Sigmoid colon (tissue), 4 donors: ENCODE measurements at regions not wholly inside any gene's neighbourhood (a gene's known extent, or its start where the extent isn't known, plus 50 kb on each side); places are given as distances from the start of the nearest gene placed in this dataset.

Experiments
- POLR2AphosphoS5 ChIP-seq, 4 donors: sonication (generic); formaldehyde crosslinking; IDR thresholded peaks; one replicate each; pipeline ENCODE4 v1.6.1; 2017; ENCODE audit warnings: antibody characterized with exemption in 4 of 4
- TF ChIP-seq, protein P1 (sequence below), 4 experiments: fragments of 450-650 bp in 3 of 4; fragments of 200-600 bp in 1 of 4; IDR thresholded peaks; one replicate each; pipeline ENCODE4 v1.5.1; 2016 to 2019; ENCODE audit warnings: antibody characterized with exemption in 4 of 4, mild to moderate bottlenecking in 3 of 4, moderate library complexity in 2 of 4

DNA sequence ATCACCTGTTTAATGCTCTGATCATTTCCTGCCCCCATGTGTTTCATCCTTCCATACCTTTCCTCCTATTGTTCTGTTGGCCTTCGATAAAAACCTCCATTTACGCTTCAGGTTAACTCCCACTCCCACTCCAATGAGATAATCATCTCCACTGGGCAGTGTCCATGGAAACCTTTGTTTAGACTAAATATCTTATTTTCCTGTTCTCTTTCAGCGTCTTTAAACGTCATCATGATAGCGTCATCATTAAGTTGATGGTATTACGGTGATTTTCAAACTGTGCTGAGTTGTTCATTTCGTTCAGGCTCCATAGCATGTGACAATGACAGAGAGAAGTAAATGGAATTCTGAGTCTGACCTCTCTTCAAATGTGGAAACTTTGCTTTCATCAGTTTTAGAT, 970.5 kb upstream of the SLC35B3 start:
- TF ChIP-seq, protein P1, sequence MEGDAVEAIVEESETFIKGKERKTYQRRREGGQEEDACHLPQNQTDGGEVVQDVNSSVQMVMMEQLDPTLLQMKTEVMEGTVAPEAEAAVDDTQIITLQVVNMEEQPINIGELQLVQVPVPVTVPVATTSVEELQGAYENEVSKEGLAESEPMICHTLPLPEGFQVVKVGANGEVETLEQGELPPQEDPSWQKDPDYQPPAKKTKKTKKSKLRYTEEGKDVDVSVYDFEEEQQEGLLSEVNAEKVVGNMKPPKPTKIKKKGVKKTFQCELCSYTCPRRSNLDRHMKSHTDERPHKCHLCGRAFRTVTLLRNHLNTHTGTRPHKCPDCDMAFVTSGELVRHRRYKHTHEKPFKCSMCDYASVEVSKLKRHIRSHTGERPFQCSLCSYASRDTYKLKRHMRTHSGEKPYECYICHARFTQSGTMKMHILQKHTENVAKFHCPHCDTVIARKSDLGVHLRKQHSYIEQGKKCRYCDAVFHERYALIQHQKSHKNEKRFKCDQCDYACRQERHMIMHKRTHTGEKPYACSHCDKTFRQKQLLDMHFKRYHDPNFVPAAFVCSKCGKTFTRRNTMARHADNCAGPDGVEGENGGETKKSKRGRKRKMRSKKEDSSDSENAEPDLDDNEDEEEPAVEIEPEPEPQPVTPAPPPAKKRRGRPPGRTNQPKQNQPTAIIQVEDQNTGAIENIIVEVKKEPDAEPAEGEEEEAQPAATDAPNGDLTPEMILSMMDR (IDR thresholded peaks at IDR 0.05): no peak
- TF ChIP-seq POLR2AphosphoS5 (IDR thresholded peaks at IDR 0.05): no peak
